Endodermal cell (in vitro differentiated cells): ENCODE measurements at regions not wholly inside any gene's neighbourhood (a gene's known extent, or its start where the extent isn't known, plus 50 kb on each side); places are given as distances from the start of the nearest gene placed in this dataset.

Experiments
- DNase-seq: peaks from one replicate; pipeline ENCODE4 v3.0.0-alpha.2; 2017
- H3K27ac ChIP-seq: 2 replicates; pipeline ENCODE4 v1.5.1; 2013; ENCODE audit warnings: mild to moderate bottlenecking, low read depth, low read length, moderate library complexity
- H3K27me3 ChIP-seq: 2 replicates; pipeline ENCODE4 v1.6.1; 2013; ENCODE audit warnings: mild to moderate bottlenecking, low read length, moderate library complexity; ENCODE audit not compliant: insufficient read depth, control insufficient read depth, poor library complexity, severe bottlenecking
- H3K36me3 ChIP-seq: 2 replicates; pipeline ENCODE4 v1.7.0; 2013; ENCODE audit warnings: mild to moderate bottlenecking, low read length, moderate library complexity; ENCODE audit not compliant: control insufficient read depth, insufficient read depth
- H3K4me1 ChIP-seq: one replicate; pipeline ENCODE4 v1.7.0; 2013; ENCODE audit warnings: low read length; ENCODE audit not compliant: control insufficient read depth, insufficient read depth
- H3K4me3 ChIP-seq: 2 replicates; pipeline ENCODE4 v1.5.1; 2013; ENCODE audit warnings: mild to moderate bottlenecking, low read length, moderate library complexity
- H3K9ac ChIP-seq: 2 replicates; pipeline ENCODE4 v1.6.1; 2013; ENCODE audit warnings: mild to moderate bottlenecking, low read length, moderate library complexity; ENCODE audit not compliant: poor library complexity, severe bottlenecking; ENCODE audit errors: extremely low read depth
- H3K9me3 ChIP-seq: 2 replicates; pipeline ENCODE4 v1.6.1; 2013; ENCODE audit warnings: mild to moderate bottlenecking, low read length, moderate library complexity; ENCODE audit not compliant: control insufficient read depth
- H3K27ac Mint-ChIP-seq: 2 replicates; pipeline ENCODE4 v1.8.0; 2020; ENCODE audit warnings: mixed read lengths
- H3K27me3 Mint-ChIP-seq: 2 replicates; pipeline ENCODE4 v1.8.0; 2021; ENCODE audit warnings: mild to moderate bottlenecking, mixed read lengths; ENCODE audit not compliant: insufficient read depth
- H3K36me3 Mint-ChIP-seq: 2 replicates; pipeline ENCODE4 v1.8.0; 2020; ENCODE audit warnings: low read depth, mixed read lengths
- H3K4me1 Mint-ChIP-seq: 2 replicates; pipeline ENCODE4 v1.8.0; 2020; ENCODE audit warnings: mixed read lengths
- H3K4me3 Mint-ChIP-seq: 2 replicates; pipeline ENCODE4 v1.8.0; 2020; ENCODE audit warnings: mild to moderate bottlenecking, moderate library complexity, mixed read lengths
- H3K9me3 Mint-ChIP-seq: 2 replicates; pipeline ENCODE4 v1.8.0; 2020; ENCODE audit warnings: mild to moderate bottlenecking, mixed read lengths
- WGBS, 2 experiments: methylation state at CpG; one replicate each; pipeline versions ENCODE4 v1.1.5 to v1.1.7; 2013; ENCODE audit warnings: missing lambda C conversion rate in 2 of 2, mixed read lengths in 1 of 2; ENCODE audit not compliant: insufficient coverage in 1 of 2, insufficient read length in 1 of 2; 5-methylcytosine and 5-hydroxymethylcytosine counted together
- TF ChIP-seq, protein P1 (sequence below): fragments of 200-600 bp; sonication (generic); conservative IDR thresholded peaks from 2 replicates; pipeline ENCODE4 v1.5.0; 2021; ENCODE audit warnings: antibody characterized with exemption, mild to moderate bottlenecking

DNA sequence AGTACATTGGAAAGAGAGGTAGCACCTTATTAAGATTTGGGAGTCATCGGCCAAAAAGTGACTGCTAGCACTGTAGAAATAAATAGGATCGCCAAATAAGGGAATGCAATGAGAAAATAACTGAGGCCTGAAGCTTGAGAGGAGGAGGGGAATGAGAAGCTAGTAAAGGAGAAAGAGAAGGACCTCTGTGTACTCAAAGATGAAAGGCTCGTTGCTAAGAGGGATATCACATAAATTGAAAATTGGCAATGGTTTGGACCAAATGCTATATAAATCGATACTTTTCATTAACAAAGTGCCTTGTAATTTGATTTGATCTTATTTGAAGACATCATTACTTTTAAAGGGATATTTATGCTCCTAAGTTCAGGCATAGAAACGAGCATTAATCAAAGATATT lies 796.3 kb downstream of the QKI start:
- TF ChIP-seq, protein P1, sequence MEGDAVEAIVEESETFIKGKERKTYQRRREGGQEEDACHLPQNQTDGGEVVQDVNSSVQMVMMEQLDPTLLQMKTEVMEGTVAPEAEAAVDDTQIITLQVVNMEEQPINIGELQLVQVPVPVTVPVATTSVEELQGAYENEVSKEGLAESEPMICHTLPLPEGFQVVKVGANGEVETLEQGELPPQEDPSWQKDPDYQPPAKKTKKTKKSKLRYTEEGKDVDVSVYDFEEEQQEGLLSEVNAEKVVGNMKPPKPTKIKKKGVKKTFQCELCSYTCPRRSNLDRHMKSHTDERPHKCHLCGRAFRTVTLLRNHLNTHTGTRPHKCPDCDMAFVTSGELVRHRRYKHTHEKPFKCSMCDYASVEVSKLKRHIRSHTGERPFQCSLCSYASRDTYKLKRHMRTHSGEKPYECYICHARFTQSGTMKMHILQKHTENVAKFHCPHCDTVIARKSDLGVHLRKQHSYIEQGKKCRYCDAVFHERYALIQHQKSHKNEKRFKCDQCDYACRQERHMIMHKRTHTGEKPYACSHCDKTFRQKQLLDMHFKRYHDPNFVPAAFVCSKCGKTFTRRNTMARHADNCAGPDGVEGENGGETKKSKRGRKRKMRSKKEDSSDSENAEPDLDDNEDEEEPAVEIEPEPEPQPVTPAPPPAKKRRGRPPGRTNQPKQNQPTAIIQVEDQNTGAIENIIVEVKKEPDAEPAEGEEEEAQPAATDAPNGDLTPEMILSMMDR = no peak
- Mint-ChIP-seq H3K4me1 (no peaks in the 10 kb centered on the region), H3K27ac (no peak overlapping the region), H3K36me3 (no peaks in the 10 kb centered on the region), H3K4me3 (no peak overlapping the region), H3K27me3 (no peaks in the 10 kb centered on the region), H3K9me3 (peaks cover 4% of the 10 kb centered on the region)
- no peaks in the 10 kb centered on the region for H3K36me3 ChIP-seq
- 92 to 100% methylated on average over 3 to 4 of the region's 5 CpGs for WGBS, 2 experiments
- no peak overlapping the region for H3K4me3 ChIP-seq
- no peaks in the 10 kb centered on the region for H3K27me3 ChIP-seq
- H3K9ac ChIP-seq = no peak overlapping the region
- H3K4me1 ChIP-seq = no peaks in the 10 kb centered on the region
- H3K9me3 ChIP-seq = no peaks in the 10 kb centered on the region
- no peak overlapping the region for H3K27ac ChIP-seq
- no peak for DNase-seq

DNA sequence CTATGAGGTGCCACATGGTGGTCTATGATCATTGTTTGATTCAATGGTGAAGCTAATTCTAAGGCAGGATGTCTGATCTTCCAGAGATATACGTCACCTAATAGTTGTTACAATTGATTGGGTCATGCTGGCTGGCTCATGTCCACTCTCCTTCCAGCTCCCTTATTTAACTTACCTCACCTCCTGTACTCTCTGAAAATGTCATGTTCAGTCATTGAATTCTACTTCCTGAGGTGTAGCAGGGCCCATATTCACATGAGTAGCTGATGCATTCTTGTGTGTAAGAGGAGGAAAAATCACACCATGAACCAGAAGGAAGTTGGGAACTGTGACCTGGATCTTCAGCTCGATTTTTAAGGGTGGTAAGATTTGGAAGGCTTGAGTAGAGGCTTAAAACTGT lies 795.8 kb downstream of the QKI start:
- WGBS, 2 experiments = 90 to 91% methylated on average over 1 to 2 of the region's 2 CpGs
- Mint-ChIP-seq H3K9me3 (peaks cover 8% of the 10 kb centered on the region), H3K4me3 (no peak overlapping the region), H3K4me1 (no peaks in the 10 kb centered on the region), H3K27ac (no peak overlapping the region), H3K27me3 (no peaks in the 10 kb centered on the region), H3K36me3 (no peaks in the 10 kb centered on the region)
- no peak overlapping the region for H3K27ac ChIP-seq
- TF ChIP-seq, protein P1 = no peak
- H3K9me3 ChIP-seq = no peaks in the 10 kb centered on the region
- H3K4me1 ChIP-seq = no peaks in the 10 kb centered on the region
- no peaks in the 10 kb centered on the region for H3K27me3 ChIP-seq
- H3K36me3 ChIP-seq = no peaks in the 10 kb centered on the region
- DNase-seq = no peak
- no peak overlapping the region for H3K4me3 ChIP-seq
- H3K9ac ChIP-seq = no peak overlapping the region

DNA sequence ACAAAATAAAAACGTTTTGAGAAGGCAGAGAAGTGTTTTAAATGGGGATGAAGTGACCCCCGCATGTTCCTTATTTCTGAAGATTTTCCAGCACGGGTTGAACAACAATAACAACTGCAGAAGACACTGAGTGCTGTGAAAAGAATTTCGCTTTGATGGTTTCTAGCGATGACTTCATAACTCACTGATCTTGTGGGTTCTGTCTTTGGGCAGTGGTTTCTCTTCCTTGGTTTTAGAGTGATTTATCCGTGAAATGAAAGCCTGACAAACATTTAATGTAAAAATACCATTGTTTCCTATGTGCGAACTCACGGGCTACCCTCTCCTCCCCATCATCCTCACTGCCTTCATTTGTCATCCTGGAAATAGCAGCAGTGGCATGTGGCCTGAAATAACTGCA lies 793.9 kb downstream of the QKI start:
- no peak overlapping the region for H3K27ac Mint-ChIP-seq
- H3K9me3 Mint-ChIP-seq = peaks cover 20% of the 10 kb centered on the region
- no peak overlapping the region for H3K4me3 Mint-ChIP-seq

More for the DNA sequence above, 793.9 kb downstream of the QKI start:
- H3K4me1 Mint-ChIP-seq = no peaks in the 10 kb centered on the region
- Histone ChIP-seq H3K27me3 (no peaks in the 10 kb centered on the region), H3K27ac (no peak overlapping the region), H3K4me3 (no peak overlapping the region), H3K4me1 (no peaks in the 10 kb centered on the region), H3K9ac (no peak overlapping the region), H3K9me3 (no peaks in the 10 kb centered on the region), H3K36me3 (no peaks in the 10 kb centered on the region)
- TF ChIP-seq, protein P1 = no peak
- DNase-seq = no peak
- WGBS, 2 experiments = 86 to 95% methylated on average over 8 of the region's 8 CpGs
- H3K27me3 Mint-ChIP-seq = no peaks in the 10 kb centered on the region
- H3K36me3 Mint-ChIP-seq = peaks cover 3% of the 10 kb centered on the region
